ENCODE measurements at regions not wholly inside any gene's neighbourhood (a gene's known extent, or its start where the extent isn't known, plus 50 kb on each side); places are given as distances from the start of the nearest gene placed in this dataset.

DNA sequence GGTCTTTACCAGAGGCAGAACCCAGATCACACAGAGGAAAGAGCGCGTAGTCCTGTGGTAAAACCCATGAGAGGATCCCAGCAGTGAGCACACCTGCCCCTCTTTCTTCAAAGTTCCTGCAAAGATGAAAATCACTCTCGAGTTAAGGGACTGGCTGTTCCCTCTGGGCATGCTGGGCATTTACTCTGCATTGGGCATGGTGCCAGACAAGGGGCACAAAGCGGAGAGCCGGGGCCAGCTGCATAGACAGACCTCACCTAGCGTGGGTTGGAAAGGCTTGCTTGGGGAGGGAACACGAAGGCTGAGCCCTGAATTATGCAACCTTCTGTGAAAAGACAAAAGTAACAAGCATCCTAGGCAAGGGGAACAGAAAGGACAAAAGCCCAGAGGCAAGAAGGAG is 120.0 kb upstream of the TCERG1L start:
- no peak overlapping the region for H3K4me3 Mint-ChIP-seq (ENCODE audit: unreplicated experiment)
- intact Hi-C loops (cut with micrococcal nuclease; ENCODE audit: unreplicated experiment), result no loop called here
- H3K36me3 Mint-ChIP-seq (ENCODE audit: insufficient read depth, unreplicated experiment), result no peaks in the 10 kb centered on the region
- no peaks in the 10 kb centered on the region for H3K27me3 ChIP-seq (replicated peaks; ENCODE audit: control insufficient read depth, insufficient read depth, low read length)
- no peaks in the 10 kb centered on the region for H3K4me1 ChIP-seq
- no peaks in the 10 kb centered on the region for H3K9me3 ChIP-seq
- ChIA-PET CTCF (no interaction called here), POLR2A (no interaction called here)
- no peak overlapping the region for H3K27ac Mint-ChIP-seq (ENCODE audit: unreplicated experiment)
- TF ChIP-seq, protein P1, sequence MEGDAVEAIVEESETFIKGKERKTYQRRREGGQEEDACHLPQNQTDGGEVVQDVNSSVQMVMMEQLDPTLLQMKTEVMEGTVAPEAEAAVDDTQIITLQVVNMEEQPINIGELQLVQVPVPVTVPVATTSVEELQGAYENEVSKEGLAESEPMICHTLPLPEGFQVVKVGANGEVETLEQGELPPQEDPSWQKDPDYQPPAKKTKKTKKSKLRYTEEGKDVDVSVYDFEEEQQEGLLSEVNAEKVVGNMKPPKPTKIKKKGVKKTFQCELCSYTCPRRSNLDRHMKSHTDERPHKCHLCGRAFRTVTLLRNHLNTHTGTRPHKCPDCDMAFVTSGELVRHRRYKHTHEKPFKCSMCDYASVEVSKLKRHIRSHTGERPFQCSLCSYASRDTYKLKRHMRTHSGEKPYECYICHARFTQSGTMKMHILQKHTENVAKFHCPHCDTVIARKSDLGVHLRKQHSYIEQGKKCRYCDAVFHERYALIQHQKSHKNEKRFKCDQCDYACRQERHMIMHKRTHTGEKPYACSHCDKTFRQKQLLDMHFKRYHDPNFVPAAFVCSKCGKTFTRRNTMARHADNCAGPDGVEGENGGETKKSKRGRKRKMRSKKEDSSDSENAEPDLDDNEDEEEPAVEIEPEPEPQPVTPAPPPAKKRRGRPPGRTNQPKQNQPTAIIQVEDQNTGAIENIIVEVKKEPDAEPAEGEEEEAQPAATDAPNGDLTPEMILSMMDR (IDR thresholded peaks at IDR 0.05; ENCODE audit: insufficient read depth in 1 of 2, low read depth in 1 of 2, low read length in 1 of 2, severe bottlenecking in 1 of 2, unreplicated experiment in 1 of 2), result no peak
- H3K36me3 ChIP-seq (ENCODE audit: control insufficient read depth, insufficient read depth, low read length), result no peaks in the 10 kb centered on the region
- H3K27me3 Mint-ChIP-seq (ENCODE audit: insufficient read depth, unreplicated experiment), result peaks cover 23% of the 10 kb centered on the region
- H3K4me3 ChIP-seq (ENCODE audit: low read depth, low read length), result no peak overlapping the region
- no peaks in the 10 kb centered on the region for H3K9me3 Mint-ChIP-seq (ENCODE audit: unreplicated experiment)
- no peaks in the 10 kb centered on the region for H3K4me1 Mint-ChIP-seq (ENCODE audit: low read depth, unreplicated experiment)
- no TSS peak for BruUV-seq (replicated peaks)
- no peak for DNase-seq

DNA sequence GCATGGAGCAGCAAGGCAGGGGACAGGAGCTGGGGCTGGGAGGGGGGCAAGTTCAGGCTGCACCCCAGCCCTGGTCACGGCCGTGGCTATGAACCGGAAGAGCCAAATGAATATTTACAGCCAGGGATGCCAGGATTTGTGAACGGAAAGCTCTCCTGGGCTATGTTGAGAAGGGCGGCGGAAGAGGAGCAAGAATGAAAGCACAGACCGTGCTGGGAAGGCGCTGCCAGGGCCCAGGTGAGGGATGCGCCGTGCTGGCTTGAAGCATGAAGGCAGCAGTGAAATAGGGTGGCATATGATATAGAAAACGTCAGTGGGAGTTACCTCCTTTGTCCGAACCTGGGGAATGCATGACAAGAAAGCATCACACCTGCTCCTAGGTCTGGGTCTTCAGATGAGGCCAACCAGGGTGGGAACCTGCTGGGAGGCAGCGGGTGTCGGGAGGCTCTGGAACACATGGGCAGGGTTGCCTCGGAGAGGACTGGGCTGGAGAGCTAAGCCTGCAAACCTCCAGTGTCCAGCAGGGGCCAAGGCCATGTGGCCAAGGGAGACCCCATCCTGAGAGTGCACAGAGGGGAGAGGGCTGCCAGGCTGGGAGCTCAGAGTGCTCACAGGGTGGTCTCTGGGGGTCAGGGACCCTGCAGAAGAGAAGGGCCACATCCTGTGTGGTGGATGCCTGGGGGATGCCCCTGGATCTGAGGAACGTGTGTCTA is 120.6 kb upstream of the TCERG1L start:
- no peaks in the 10 kb centered on the region for H3K4me1 ChIP-seq
- H3K27me3 Mint-ChIP-seq (ENCODE audit: insufficient read depth, unreplicated experiment), result peaks cover 26% of the 10 kb centered on the region
- no peaks in the 10 kb centered on the region for H3K9me3 Mint-ChIP-seq (ENCODE audit: unreplicated experiment)
- no peak for DNase-seq
- no peaks in the 10 kb centered on the region for H3K36me3 Mint-ChIP-seq (ENCODE audit: insufficient read depth, unreplicated experiment)
- H3K4me3 Mint-ChIP-seq (ENCODE audit: unreplicated experiment), result no peak overlapping the region
- no peaks in the 10 kb centered on the region for H3K4me1 Mint-ChIP-seq (ENCODE audit: low read depth, unreplicated experiment)
- no peaks in the 10 kb centered on the region for H3K36me3 ChIP-seq (ENCODE audit: control insufficient read depth, insufficient read depth, low read length)
- no peak overlapping the region for H3K27ac Mint-ChIP-seq (ENCODE audit: unreplicated experiment)
- POLR2A ChIA-PET, result no interaction called here
- BruUV-seq (replicated peaks), result no TSS peak
- H3K27me3 ChIP-seq (replicated peaks; ENCODE audit: control insufficient read depth, insufficient read depth, low read length), result no peaks in the 10 kb centered on the region
- intact Hi-C loops (cut with micrococcal nuclease; ENCODE audit: unreplicated experiment), result no loop called here
- CTCF ChIA-PET, result no interaction called here
- TF ChIP-seq, protein P1 (IDR thresholded peaks at IDR 0.05; ENCODE audit: insufficient read depth in 1 of 2, low read depth in 1 of 2, low read length in 1 of 2, severe bottlenecking in 1 of 2, unreplicated experiment in 1 of 2), result no peak
- H3K4me3 ChIP-seq (ENCODE audit: low read depth, low read length), result no peak overlapping the region
- no peaks in the 10 kb centered on the region for H3K9me3 ChIP-seq

DNA sequence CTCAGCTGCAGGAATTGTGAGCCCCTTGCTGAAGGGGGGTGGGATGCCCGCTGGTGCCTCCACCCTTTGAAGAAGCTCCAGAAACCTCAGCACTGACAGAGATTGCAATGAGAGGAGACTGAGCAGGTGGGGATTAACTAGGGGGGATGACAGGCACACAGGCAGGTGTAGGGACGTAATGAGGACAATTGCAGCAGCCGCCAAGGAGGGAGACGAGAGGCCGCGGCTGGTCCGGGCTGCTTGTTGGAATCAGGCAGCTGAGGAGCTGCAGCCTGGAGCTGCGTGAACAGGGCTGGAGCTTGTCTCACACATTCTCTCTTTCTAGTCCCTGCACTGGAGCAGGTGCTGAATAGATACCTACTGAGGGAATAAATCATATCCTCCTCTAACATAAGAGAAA is 122.0 kb upstream of the TCERG1L start:
- H3K27me3 Mint-ChIP-seq (ENCODE audit: insufficient read depth, unreplicated experiment), result peaks cover 31% of the 10 kb centered on the region
- ChIA-PET CTCF (no interaction called here), POLR2A (no interaction called here)
- Histone ChIP-seq H3K9me3 (no peaks in the 10 kb centered on the region), H3K27me3 (replicated peaks; ENCODE audit: control insufficient read depth, insufficient read depth, low read length) (no peaks in the 10 kb centered on the region; the same call in 1 of the 2 replicates), H3K36me3 (ENCODE audit: control insufficient read depth, insufficient read depth, low read length) (no peaks in the 10 kb centered on the region), H3K4me3 (ENCODE audit: low read depth, low read length) (no peak overlapping the region), H3K4me1 (no peaks in the 10 kb centered on the region)
- H3K9me3 Mint-ChIP-seq (ENCODE audit: unreplicated experiment), result no peaks in the 10 kb centered on the region
- no TSS peak for BruUV-seq (replicated peaks)
- intact Hi-C loops (cut with micrococcal nuclease; ENCODE audit: unreplicated experiment), result no loop called here
- no peak overlapping the region for H3K4me3 Mint-ChIP-seq (ENCODE audit: unreplicated experiment)
- TF ChIP-seq, protein P1 (IDR thresholded peaks at IDR 0.05; ENCODE audit: insufficient read depth in 1 of 2, low read depth in 1 of 2, low read length in 1 of 2, severe bottlenecking in 1 of 2, unreplicated experiment in 1 of 2), result no peak
- H3K4me1 Mint-ChIP-seq (ENCODE audit: low read depth, unreplicated experiment), result no peaks in the 10 kb centered on the region
- no peak for DNase-seq
- H3K27ac Mint-ChIP-seq (ENCODE audit: unreplicated experiment), result no peak overlapping the region
- no peaks in the 10 kb centered on the region for H3K36me3 Mint-ChIP-seq (ENCODE audit: insufficient read depth, unreplicated experiment)

Data from Caco-2 (cell line).